ENCODE measurements at regions not wholly inside any gene's neighbourhood (a gene's known extent, or its start where the extent isn't known, plus 50 kb on each side); places are given as distances from the start of the nearest gene placed in this dataset.

GRCh38 chr1:55380355-55380970, 165.3 kb upstream of the USP24 start:
- no peaks in the 10 kb centered on the region for H3K4me1 ChIP-seq (replicated peaks in 1 of 4; ENCODE audit: control insufficient read depth in 3 of 4, insufficient read depth in 4 of 4, low read length in 3 of 4)
- no peaks in the 10 kb centered on the region for H3K79me2 ChIP-seq (ENCODE audit: control insufficient read depth in 1 of 2, insufficient read depth in 2 of 2, low read length in 2 of 2)
- no peak overlapping the region for H2AK5ac ChIP-seq (ENCODE audit: low read depth, low read length)
- H3K9ac ChIP-seq (replicated peaks in 1 of 4; ENCODE audit: extremely low read depth in 1 of 4, low read depth in 3 of 4, low read length in 3 of 4): no peak overlapping the region
- H2BK12ac ChIP-seq (ENCODE audit: low read depth, low read length): no peak overlapping the region
- no peak overlapping the region for H3K4me3 ChIP-seq (ENCODE audit: extremely low read depth in 1 of 4, insufficient read depth in 2 of 4, low read depth in 3 of 4, low read length in 4 of 4)
- H4K5ac ChIP-seq (ENCODE audit: insufficient read length, low read depth, low read length): no peak overlapping the region
- H3K4me2 ChIP-seq (ENCODE audit: insufficient read depth in 1 of 2, low read depth in 2 of 2, low read length in 2 of 2): no peak overlapping the region
- no peak for FAIRE-seq
- H4K91ac ChIP-seq (replicated peaks; ENCODE audit: insufficient read length, low read length): no peak overlapping the region
- CTCF ChIA-PET (ENCODE audit: partially characterized antibody): interaction anchor here (0.5 to 1.8 kb wide), 14 partner anchors 10 to 1441 kb away, joined by 3 to 7 read pairs (median 4); no protein-coding TSS in a partner anchor
- DNase-seq (ENCODE audit: low read depth in 1 of 2, low spot score in 2 of 2): no peak
- H3K27me3 ChIP-seq (replicated peaks in 1 of 4; ENCODE audit: control insufficient read depth in 3 of 4, extremely low read depth in 1 of 4, insufficient read depth in 3 of 4, low read length in 3 of 4): no peaks in the 10 kb centered on the region
- H2BK15ac ChIP-seq (ENCODE audit: low read length): no peak overlapping the region
- H4K8ac ChIP-seq (ENCODE audit: extremely low read depth, insufficient read depth, low read length): no peak overlapping the region
- POLR2A ChIA-PET (ENCODE audit: partially characterized antibody): no interaction called here
- H2BK120ac ChIP-seq (replicated peaks; ENCODE audit: low read depth, low read length): no peak overlapping the region
- H3K56ac ChIP-seq (replicated peaks; ENCODE audit: insufficient read length, low read depth, low read length): no peak overlapping the region
- 93% methylated on average over 4 of the region's 4 CpGs; no CpG with 5 or more reads in 1 of the 2 experiments for WGBS, 2 experiments (ENCODE audit: extremely low coverage in 1 of 2, insufficient coverage in 1 of 2, insufficient read length in 1 of 2, insufficient replicate concordance in 2 of 2, low coverage in 1 of 2, low lambda C conversion rate in 2 of 2, missing lambda C conversion rate in 1 of 2)
- H3K36me3 ChIP-seq (ENCODE audit: control insufficient read depth in 2 of 4, insufficient read depth in 4 of 4, low read length in 3 of 4): no peaks in the 10 kb centered on the region; a peak in 1 of 8 replicates
- H3K9me3 ChIP-seq (ENCODE audit: insufficient read depth in 2 of 2, low read depth in 1 of 2, low read length in 1 of 2): no peaks in the 10 kb centered on the region
- no peak overlapping the region for H2BK5ac ChIP-seq (ENCODE audit: low read depth, low read length)
- H3K79me1 ChIP-seq (ENCODE audit: low read depth, low read length): no peaks in the 10 kb centered on the region
- H3K23ac ChIP-seq (ENCODE audit: insufficient read length): no peak overlapping the region
- H3K4ac ChIP-seq (replicated peaks; ENCODE audit: insufficient read length, low read depth, low read length): no peak overlapping the region
- H2BK20ac ChIP-seq (ENCODE audit: low read length): no peak overlapping the region
- H3K14ac ChIP-seq (ENCODE audit: insufficient read length): no peak overlapping the region
- H4K20me1 ChIP-seq (replicated peaks in 1 of 2; ENCODE audit: control insufficient read depth in 1 of 2, insufficient read depth in 2 of 2, low read length in 2 of 2): no peaks in the 10 kb centered on the region
- H3K27ac ChIP-seq (ENCODE audit: low read depth, low read length): no peak overlapping the region
- no peak overlapping the region for H2AFZ ChIP-seq (ENCODE audit: low read length)
- no peak overlapping the region for H3K18ac ChIP-seq (ENCODE audit: extremely low read depth, low read length)
- H3K23me2 ChIP-seq (ENCODE audit: low read depth, low read length): no peaks in the 10 kb centered on the region
- TF ChIP-seq SP2 (IDR thresholded peaks at IDR 0.05; ENCODE audit: low read length) (no peak), ATF3 (IDR thresholded peaks at IDR 0.05; ENCODE audit: insufficient read depth, low read depth, low read length) (no peak), ZNF274 (IDR thresholded peaks at IDR 0.05; ENCODE audit: borderline replicate concordance, extremely low read depth, low read length) (no peak), POLR2AphosphoS5 (IDR thresholded peaks at IDR 0.05; ENCODE audit: low read depth, low read length) (no peak), SP4 (IDR thresholded peaks at IDR 0.05; ENCODE audit: low read length) (no peak), NRF1 (IDR thresholded peaks at IDR 0.05; ENCODE audit: low read depth, low read length) (no peak), CHD2 (IDR thresholded peaks at IDR 0.05; ENCODE audit: low read length) (no peak), SAP30 (IDR thresholded peaks at IDR 0.05; ENCODE audit: insufficient read depth, insufficient replicate concordance, low read length) (no peak), CBX8 (IDR thresholded peaks at IDR 0.05; ENCODE audit: borderline replicate concordance, low read depth, low read length) (no peak), BCL11A (IDR thresholded peaks at IDR 0.05; ENCODE audit: low read depth in 2 of 2, low read length in 2 of 2) (no peak), RXRA (IDR thresholded peaks at IDR 0.05; ENCODE audit: insufficient read depth, low read depth, low read length) (no peak), MAX (IDR thresholded peaks at IDR 0.05) (no peak)
